ENCODE measurements at regions not wholly inside any gene's neighbourhood (a gene's known extent, or its start where the extent isn't known, plus 50 kb on each side); places are given as distances from the start of the nearest gene placed in this dataset.

GRCh38 chr18:11237066-11237465 is 87.7 kb upstream of the PIEZO2 start:
- no peak for TF ChIP-seq POLR2A (IDR thresholded peaks at IDR 0.05)
- TF ChIP-seq CTCF (IDR thresholded peaks at IDR 0.05) = no peak
